HG03565 (cell line): ENCODE measurements at regions not wholly inside any gene's neighbourhood (a gene's known extent, or its start where the extent isn't known, plus 50 kb on each side); places are given as distances from the start of the nearest gene placed in this dataset.

ENCODE experiments used
- ATAC-seq: cut with Tn5 transposase; IDR thresholded peaks from one replicate; pipeline ENCODE4 v1.9.1; 2021; ENCODE audit warnings: mild to moderate bottlenecking, moderate library complexity; ENCODE audit not compliant: unreplicated experiment

DNA sequence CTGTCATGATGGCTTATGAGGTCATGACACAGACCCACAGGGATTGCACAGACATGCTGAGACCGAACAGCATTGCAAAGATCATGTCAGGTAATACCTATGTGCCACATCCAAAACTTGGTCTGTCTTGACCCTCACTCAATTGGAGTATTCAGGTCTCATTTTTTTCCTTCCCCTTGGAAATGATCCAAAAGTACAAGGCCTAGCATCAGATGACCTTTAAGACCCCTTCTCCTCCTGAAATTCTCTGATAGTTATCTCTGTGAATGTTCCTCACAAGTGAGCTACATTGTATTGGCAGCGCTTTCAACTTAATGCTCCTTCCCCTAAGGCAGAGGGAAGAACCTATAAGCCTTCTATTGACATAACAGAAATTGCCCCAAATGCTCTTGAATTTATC is 507.4 kb upstream of the JARID2 start:
- no peak for ATAC-seq

- ATAC-seq, result no peak
Observed at GRCh38 chr6:14738933-14739332, 506.9 kb upstream of the JARID2 start.

GRCh38 chr6:14739827-14740226 is 506.0 kb upstream of the JARID2 start:
- ATAC-seq, result no peak

DNA sequence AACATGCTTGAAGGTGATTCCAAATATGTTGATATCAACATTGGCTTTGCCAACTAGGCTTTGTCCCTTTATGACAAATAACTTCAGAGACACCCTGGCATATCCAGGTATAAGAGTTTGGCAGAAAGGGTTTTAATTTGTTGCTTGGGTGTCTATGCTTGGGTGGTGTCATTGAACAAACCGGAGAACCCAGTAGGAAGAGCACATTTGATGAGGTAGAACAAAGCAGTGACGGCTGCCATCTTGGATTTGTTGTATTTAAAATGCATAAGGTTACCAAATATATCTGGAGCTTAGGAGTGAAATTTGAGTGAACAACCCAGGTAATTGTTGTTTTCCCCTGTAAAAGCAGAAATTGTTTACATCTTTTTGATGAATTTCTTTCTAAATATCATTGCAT is 503.7 kb upstream of the JARID2 start:
- ATAC-seq, result no peak

GRCh38 chr6:14742680-14743079 is 503.2 kb upstream of the JARID2 start:
- ATAC-seq, result no peak

DNA sequence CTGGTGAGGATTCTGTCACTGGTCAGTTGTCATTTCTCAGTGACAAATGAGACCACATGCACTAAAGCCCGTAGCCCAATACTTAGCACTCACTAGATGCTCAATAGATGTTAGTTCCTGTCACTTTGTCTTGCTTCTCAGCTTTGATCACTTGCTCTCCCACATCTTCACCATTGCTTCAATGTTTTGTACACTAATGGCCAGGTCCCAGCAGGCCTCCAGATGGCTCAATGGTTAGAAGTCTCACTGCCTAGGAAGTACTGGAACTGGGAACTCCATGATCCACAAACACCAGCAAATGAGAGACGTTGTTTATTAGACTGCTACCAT is 502.8 kb upstream of the JARID2 start:
- ATAC-seq, result no peak

DNA sequence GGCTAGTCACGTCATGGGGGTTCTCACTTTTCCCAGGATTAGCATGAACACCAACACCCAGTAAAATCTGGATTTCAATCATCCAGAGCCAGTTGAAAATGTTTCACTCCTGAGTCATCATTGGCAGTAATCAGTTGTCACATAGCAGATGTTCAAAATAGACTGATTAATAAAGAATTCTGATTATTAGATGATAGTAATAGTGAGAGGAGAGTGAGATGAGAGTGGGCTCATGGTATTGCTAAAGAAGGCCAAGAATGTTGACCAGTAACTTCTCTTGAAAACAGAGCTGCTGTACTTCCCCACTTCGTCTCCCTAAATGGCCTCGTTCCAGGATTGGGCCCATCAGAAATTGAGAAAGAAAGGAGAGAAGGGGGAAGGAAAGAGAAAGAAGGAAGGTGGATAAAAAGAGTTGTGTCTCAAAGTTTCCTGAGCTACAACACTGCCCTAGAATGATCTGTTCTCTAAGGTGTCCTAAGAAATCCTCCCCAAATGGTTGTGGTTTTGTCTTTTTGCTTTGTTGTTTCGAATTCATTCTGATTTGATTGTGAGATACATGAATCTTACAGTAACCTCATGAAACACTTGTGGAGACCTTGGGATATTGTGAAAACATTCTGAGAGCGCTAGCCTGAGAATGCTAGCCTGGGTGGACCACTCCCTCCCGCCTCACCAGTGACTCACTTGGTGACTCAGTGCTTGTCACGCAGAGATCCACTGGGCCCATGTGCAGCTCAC is 502.2 kb upstream of the JARID2 start:
- ATAC-seq, result no peak

- no peak for ATAC-seq
Observed at GRCh38 chr6:14744212-14744556, 501.7 kb upstream of the JARID2 start.

DNA sequence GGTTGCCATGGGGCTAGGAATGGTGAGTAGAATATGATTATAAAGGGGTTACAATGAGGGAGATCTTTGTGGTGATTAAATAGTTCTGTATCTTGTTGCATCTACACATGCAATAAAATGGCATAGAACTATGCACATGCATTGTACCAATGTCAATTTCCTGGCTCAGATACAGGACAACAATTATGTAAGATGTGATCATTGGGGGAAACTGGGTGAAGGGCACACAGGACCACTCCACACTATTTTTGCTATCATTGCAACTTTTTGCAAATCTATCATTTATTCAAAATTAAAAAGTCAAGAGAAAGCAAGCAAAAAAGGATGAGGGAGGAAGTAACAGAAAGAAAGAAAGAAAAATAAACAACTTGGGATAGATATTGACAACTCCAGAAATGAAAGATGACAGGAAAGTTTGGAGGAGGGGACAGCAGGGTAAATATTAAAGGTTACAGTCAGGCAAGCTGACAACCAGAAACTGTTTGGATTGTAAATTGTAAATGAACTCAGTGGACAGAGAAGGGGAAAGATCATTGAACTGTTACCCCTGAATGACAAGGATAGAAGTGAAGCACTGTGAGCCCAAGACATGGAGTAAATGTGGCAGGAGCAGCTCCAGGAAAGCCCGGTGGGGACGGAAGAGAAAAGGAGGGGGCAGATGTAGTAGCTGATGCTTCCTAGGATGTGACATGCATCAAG is 499.6 kb upstream of the JARID2 start:
- no peak for ATAC-seq

- ATAC-seq, result no peak
Observed at GRCh38 chr6:14747881-14748520, 497.9 kb upstream of the JARID2 start.

DNA sequence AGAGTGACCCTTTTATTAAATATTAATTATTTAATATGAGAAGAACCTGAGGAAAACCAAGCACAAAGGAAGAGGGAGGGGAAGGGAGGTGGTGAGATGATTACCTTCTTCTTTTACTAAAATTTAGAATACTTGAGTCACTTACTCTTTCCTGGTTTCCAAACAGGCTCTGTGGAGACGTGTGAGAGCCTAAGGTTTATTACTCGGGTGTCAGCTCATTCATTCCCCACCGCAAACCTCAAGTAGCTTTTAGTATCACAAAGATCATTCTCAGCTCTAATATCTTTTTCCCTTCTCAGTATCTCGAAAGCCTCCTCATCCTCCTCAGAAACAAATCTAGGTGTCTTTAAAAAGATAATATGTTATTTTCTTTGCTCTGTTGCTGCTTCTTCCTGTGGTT is 497.2 kb upstream of the JARID2 start:
- ATAC-seq, result no peak

GRCh38 chr6:14750059-14750661 is 495.7 kb upstream of the JARID2 start:
- ATAC-seq, result no peak

DNA sequence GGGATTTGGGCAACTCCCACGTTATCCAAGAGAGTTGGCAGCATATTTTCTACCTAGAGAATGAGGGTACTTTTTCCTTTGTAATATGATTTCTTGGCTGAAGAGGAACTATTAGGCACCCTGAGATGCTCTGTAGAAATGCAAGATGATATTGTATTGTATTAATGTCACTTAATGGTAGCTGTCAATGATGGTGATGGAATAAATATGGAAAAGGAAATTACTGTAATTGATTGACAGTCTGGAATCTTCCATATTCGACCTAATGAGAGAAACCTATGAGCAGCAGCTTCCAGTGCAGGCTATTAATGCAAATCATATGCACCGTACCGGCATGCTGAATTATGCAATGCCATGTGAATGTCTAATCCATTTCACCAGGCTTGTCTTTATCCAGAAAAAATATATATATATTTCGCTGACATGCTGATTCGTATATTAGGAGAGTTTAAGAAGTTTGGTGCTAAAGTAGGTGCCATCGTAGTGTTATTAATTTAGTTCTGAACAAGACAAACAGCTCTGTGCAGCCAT is 494.2 kb upstream of the JARID2 start:
- ATAC-seq, result no peak

- peak; percentile 54 for ATAC-seq
Observed at GRCh38 chr6:14754751-14755513, 490.9 kb upstream of the JARID2 start.

DNA sequence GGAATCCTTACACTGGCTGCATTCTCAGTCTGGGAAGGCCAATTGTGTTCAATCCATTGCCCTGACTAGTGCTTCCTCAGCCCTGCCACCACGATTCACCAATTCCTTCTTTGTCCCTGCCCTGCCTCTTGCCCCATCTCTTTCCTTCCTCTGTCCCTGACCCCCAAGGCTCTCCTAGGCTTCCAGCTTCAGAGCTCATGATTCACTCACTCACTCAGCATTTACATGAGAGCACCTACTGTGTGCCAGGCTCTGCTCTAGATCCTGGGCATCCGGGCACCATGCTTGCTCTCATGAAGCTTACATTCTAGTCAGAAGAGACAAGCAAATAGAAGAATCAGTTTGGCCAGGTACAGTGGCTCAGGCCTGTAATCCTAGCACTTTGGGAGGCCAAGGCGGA is 489.5 kb upstream of the JARID2 start:
- ATAC-seq, result no peak

DNA sequence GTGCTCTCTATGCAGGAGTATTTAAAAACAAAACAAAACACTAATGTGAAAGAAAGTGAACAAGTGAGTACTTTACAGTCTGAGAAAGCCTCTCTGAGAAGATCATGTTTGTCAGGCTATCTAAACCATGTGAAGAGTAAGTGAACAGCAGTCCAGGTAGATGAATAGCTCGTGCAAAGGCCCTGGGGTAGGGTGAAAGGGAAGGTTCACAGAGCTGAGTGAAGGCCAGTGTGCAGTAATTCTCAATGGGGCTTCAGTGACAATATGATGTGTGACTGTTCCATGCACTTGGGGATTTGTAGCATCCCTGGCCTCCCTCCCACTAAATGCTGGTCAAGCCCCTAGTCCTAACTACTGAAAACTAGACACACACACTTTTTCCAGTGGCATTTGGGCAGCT is 488.9 kb upstream of the JARID2 start:
- no peak for ATAC-seq

GRCh38 chr6:14757418-14757817 is 488.5 kb upstream of the JARID2 start:
- no peak for ATAC-seq

DNA sequence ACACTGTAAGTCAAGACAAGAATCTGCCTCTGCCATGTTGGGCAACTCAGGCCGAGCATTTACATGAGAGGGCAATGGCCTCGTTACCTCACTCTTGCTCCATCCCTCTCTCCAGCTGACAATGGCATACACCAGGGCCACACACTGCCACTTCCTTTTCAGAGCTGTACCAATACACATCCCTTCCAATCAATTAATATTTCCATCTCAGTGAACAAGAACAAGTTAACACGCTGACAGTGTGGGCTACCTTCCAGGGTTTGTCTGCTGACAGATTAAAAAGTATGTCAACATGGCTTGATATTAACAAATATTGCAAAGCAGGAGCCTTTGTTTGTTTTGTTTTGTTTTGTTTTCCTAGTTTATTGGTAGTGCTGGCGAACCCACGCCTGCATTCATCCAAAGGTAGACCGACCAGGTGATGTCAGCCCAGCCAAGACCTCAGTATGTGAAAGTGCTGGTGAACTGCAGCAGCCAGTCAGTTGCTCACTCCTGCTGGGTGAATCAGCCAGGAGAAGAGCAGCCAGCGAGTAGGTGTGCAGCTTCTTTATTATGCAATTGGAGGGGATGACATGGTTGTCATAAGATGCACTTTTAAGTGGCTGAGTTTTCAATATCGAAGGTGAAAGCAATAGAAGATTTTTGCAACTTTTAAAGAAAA is 487.3 kb upstream of the JARID2 start:
- no peak for ATAC-seq

GRCh38 chr6:14759976-14760672 is 485.7 kb upstream of the JARID2 start:
- no peak for ATAC-seq

DNA sequence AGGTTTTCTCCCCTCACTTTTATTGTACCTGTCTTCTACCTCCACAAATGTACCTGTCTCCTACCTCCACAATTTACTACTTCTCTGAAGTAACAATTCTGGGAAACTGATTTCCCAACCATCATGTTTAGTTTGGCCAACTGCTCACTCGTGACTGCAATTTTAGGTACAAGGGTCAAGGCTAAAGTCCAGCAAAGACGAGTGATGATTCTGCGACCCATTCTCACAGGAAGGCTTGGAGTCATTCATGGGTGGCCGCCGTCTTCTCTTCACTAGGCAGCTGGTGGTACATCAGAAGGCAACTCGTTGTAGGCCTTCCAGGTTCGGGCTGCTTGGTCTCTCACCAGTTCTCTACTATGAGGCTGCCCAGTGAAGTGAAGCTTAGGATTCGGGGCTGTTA is 483.8 kb upstream of the JARID2 start:
- no peak for ATAC-seq
